IMR-90 (cell line): ENCODE measurements at regions not wholly inside any gene's neighbourhood (a gene's known extent, or its start where the extent isn't known, plus 50 kb on each side); places are given as distances from the start of the nearest gene placed in this dataset.

Experiments
- CTCF ChIP-seq: conservative IDR thresholded peaks from 2 replicates; pipeline ENCODE4 v1.5.1; 2012; ENCODE audit warnings: mild to moderate bottlenecking, low read depth, low read length, improper control_type of control experiment
- FOS ChIP-seq: fragments of 150-350 bp; IDR thresholded peaks from 2 replicates; pipeline ENCODE4 v1.6.1; 2016; ENCODE audit warnings: low read depth, low read length
- MAFK ChIP-seq: IDR thresholded peaks from 2 replicates; pipeline ENCODE4 v1.6.1; 2012; ENCODE audit warnings: low read depth, low read length, improper control_type of control experiment
- MXI1 ChIP-seq: IDR thresholded peaks from 2 replicates; pipeline ENCODE4 v1.6.1; 2012; ENCODE audit warnings: low read depth, mild to moderate bottlenecking, low read length, moderate library complexity, borderline replicate concordance
- NFE2L2 ChIP-seq: fragments of 150-350 bp; IDR thresholded peaks from 2 replicates; pipeline ENCODE4 v1.6.1; 2016; ENCODE audit warnings: low read depth, mild to moderate bottlenecking, low read length
- POLR2A ChIP-seq: IDR thresholded peaks from 2 replicates; pipeline ENCODE4 v1.6.1; 2012; ENCODE audit warnings: mild to moderate bottlenecking, low read depth, low read length

DNA sequence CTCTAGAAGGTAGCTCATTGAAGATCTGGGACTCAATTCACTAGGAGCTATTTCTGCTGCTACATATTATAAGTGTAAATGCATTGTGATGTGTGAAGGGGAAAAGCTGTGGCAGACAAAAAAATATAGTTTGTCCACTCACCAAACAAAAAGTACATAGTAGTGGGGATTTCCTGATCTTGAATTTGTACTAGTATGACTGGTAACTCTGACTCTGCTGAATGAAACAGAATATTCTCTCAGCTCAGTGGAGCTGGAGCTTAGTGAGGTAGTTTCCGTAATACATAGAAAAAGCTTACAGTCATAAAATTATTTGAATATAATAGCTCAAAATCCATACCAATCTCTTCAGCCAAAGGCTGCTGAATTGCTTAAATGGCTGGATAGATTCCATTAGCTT lies 455.6 kb upstream of the CD180 start:
- no peak for TF ChIP-seq CTCF
- TF ChIP-seq MXI1: no peak
- TF ChIP-seq MAFK: no peak
- no peak for TF ChIP-seq FOS
- no peak for TF ChIP-seq POLR2A
- TF ChIP-seq NFE2L2: no peak
